Chondrocyte (in vitro differentiated cells): ENCODE measurements at regions not wholly inside any gene's neighbourhood (a gene's known extent, or its start where the extent isn't known, plus 50 kb on each side); places are given as distances from the start of the nearest gene placed in this dataset.

Experiments used
- DNase-seq: peaks from one replicate; pipeline ENCODE4 v3.0.0; 2021; ENCODE audit warnings: mixed read lengths, low spot score
- H3K27ac Mint-ChIP-seq: one replicate; pipeline ENCODE4 v1.8.0; 2021; ENCODE audit warnings: mild to moderate bottlenecking, moderate library complexity, mixed read lengths; ENCODE audit not compliant: unreplicated experiment
- H3K27me3 Mint-ChIP-seq: 2 replicates; pipeline ENCODE4 v1.8.0; 2021; ENCODE audit warnings: low read depth, mixed read lengths
- H3K36me3 Mint-ChIP-seq: 2 replicates; pipeline ENCODE4 v1.8.0; 2021; ENCODE audit warnings: low read depth, mixed read lengths
- H3K4me1 Mint-ChIP-seq: 2 replicates; pipeline ENCODE4 v1.8.0; 2021; ENCODE audit warnings: low read depth, mild to moderate bottlenecking, mixed read lengths
- H3K4me3 Mint-ChIP-seq: one replicate; pipeline ENCODE4 v1.8.0; 2021; ENCODE audit warnings: mild to moderate bottlenecking, moderate library complexity, mixed read lengths; ENCODE audit not compliant: unreplicated experiment
- H3K9me3 Mint-ChIP-seq: 2 replicates; pipeline ENCODE4 v1.8.0; 2021; ENCODE audit warnings: low read depth, mixed read lengths
- TF ChIP-seq, protein P1 (sequence below): fragments of 200-600 bp; sonication (generic); IDR thresholded peaks from 2 replicates; pipeline ENCODE4 v1.5.0; 2021; ENCODE audit warnings: antibody characterized with exemption, mild to moderate bottlenecking, moderate library complexity

DNA sequence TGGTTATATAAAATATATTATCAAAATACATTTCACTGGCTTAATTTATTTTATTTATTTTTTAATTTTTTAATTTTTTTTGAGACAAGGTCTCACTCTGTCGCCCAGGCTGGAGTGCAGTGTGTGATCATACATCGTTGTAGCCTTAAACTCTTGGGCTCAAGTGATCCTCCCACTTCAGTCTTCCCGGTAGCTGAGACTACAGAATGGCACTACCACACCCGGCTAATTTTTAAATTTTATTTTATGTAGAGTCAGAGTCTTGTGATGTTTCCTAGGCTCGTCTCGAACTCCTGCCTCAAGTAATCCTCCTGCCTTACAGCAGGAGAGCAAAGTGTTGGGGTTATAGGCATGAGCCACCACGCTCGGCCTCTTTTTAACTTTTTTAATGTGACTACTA lies 143.8 kb downstream of the CEP135 start:
- Mint-ChIP-seq H3K4me1 (no peaks in the 10 kb centered on the region), H3K36me3 (no peaks in the 10 kb centered on the region), H3K4me3 (no peak overlapping the region), H3K27ac (no peak overlapping the region), H3K9me3 (no peaks in the 10 kb centered on the region), H3K27me3 (no peaks in the 10 kb centered on the region)
- TF ChIP-seq, protein P1, sequence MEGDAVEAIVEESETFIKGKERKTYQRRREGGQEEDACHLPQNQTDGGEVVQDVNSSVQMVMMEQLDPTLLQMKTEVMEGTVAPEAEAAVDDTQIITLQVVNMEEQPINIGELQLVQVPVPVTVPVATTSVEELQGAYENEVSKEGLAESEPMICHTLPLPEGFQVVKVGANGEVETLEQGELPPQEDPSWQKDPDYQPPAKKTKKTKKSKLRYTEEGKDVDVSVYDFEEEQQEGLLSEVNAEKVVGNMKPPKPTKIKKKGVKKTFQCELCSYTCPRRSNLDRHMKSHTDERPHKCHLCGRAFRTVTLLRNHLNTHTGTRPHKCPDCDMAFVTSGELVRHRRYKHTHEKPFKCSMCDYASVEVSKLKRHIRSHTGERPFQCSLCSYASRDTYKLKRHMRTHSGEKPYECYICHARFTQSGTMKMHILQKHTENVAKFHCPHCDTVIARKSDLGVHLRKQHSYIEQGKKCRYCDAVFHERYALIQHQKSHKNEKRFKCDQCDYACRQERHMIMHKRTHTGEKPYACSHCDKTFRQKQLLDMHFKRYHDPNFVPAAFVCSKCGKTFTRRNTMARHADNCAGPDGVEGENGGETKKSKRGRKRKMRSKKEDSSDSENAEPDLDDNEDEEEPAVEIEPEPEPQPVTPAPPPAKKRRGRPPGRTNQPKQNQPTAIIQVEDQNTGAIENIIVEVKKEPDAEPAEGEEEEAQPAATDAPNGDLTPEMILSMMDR: no peak
- no peak for DNase-seq

- Mint-ChIP-seq H3K27me3 (no peaks in the 10 kb centered on the region), H3K9me3 (no peaks in the 10 kb centered on the region), H3K27ac (no peak overlapping the region), H3K4me3 (no peak overlapping the region), H3K36me3 (no peaks in the 10 kb centered on the region), H3K4me1 (no peaks in the 10 kb centered on the region)
- no peak for DNase-seq
- TF ChIP-seq, protein P1: no peak
These were observed 137.8 kb downstream of the CEP135 start for GRCh38 chr4:56086561-56086960.

GRCh38 chr4:56086073-56086541 lies 137.4 kb downstream of the CEP135 start:
- H3K4me3 Mint-ChIP-seq: no peak overlapping the region
- no peak overlapping the region for H3K27ac Mint-ChIP-seq
- no peaks in the 10 kb centered on the region for H3K36me3 Mint-ChIP-seq
- no peaks in the 10 kb centered on the region for H3K4me1 Mint-ChIP-seq
- DNase-seq: no peak
- no peaks in the 10 kb centered on the region for H3K27me3 Mint-ChIP-seq
- no peaks in the 10 kb centered on the region for H3K9me3 Mint-ChIP-seq
- TF ChIP-seq, protein P1: no peak

GRCh38 chr4:56085275-56085674 lies 136.5 kb downstream of the CEP135 start:
- DNase-seq: no peak
- Mint-ChIP-seq H3K9me3 (no peaks in the 10 kb centered on the region), H3K4me3 (no peak overlapping the region), H3K4me1 (no peaks in the 10 kb centered on the region), H3K27ac (no peak overlapping the region), H3K36me3 (no peaks in the 10 kb centered on the region), H3K27me3 (no peaks in the 10 kb centered on the region)
- TF ChIP-seq, protein P1: no peak

GRCh38 chr4:56084851-56085250 lies 136.1 kb downstream of the CEP135 start:
- Mint-ChIP-seq H3K36me3 (no peaks in the 10 kb centered on the region), H3K27me3 (no peaks in the 10 kb centered on the region), H3K4me1 (peaks cover under 1% of the 10 kb centered on the region), H3K27ac (no peak overlapping the region), H3K4me3 (no peak overlapping the region), H3K9me3 (no peaks in the 10 kb centered on the region)
- TF ChIP-seq, protein P1: no peak
- no peak for DNase-seq
